ENCODE measurements at regions not wholly inside any gene's neighbourhood (a gene's known extent, or its start where the extent isn't known, plus 50 kb on each side); places are given as distances from the start of the nearest gene placed in this dataset.

- no peak for DNase-seq (ENCODE audit: low spot score)
Observed at GRCh38 chr2:235170016-235170415, 218.2 kb downstream of the SH3BP4 start.

GRCh38 chr2:235170536-235171521 is 219.0 kb downstream of the SH3BP4 start:
- DNase-seq (ENCODE audit: low spot score): peak; percentile 70

- DNase-seq (ENCODE audit: low spot score): peak; percentile 14
Observed at GRCh38 chr2:235171550-235172031, 219.8 kb downstream of the SH3BP4 start.

- no peak for DNase-seq (ENCODE audit: low spot score)
Observed at GRCh38 chr2:235180642-235181041, 228.8 kb downstream of the SH3BP4 start.

- DNase-seq (ENCODE audit: low spot score): no peak
Observed at GRCh38 chr2:235183786-235184185, 232.0 kb downstream of the SH3BP4 start.

- DNase-seq (ENCODE audit: low spot score): no peak
Observed at GRCh38 chr2:235187806-235188205, 236.0 kb downstream of the SH3BP4 start.

GRCh38 chr2:235191486-235191885 is 239.7 kb downstream of the SH3BP4 start:
- no peak for DNase-seq (ENCODE audit: low spot score)

- DNase-seq (ENCODE audit: low spot score): peak; percentile 31
Observed at GRCh38 chr2:235191978-235192377, 240.2 kb downstream of the SH3BP4 start.

GRCh38 chr2:235194351-235194750 is 242.5 kb downstream of the SH3BP4 start:
- no peak for DNase-seq (ENCODE audit: low spot score)

GRCh38 chr2:235194836-235195235 is 243.0 kb downstream of the SH3BP4 start:
- DNase-seq (ENCODE audit: low spot score): no peak

GRCh38 chr2:235195921-235196320 is 244.1 kb downstream of the SH3BP4 start:
- DNase-seq (ENCODE audit: low spot score): no peak

GRCh38 chr2:235199128-235199527 is 247.3 kb downstream of the SH3BP4 start:
- DNase-seq (ENCODE audit: low spot score): no peak

GRCh38 chr2:235200216-235200615 is 248.4 kb downstream of the SH3BP4 start:
- DNase-seq (ENCODE audit: low spot score): no peak

GRCh38 chr2:235201756-235202155 is 249.9 kb downstream of the SH3BP4 start:
- DNase-seq (ENCODE audit: low spot score): no peak

- no peak for DNase-seq (ENCODE audit: low spot score)
Observed at GRCh38 chr2:235204948-235205347, 253.1 kb downstream of the SH3BP4 start.

GRCh38 chr2:235206399-235206798 is 254.6 kb downstream of the SH3BP4 start:
- no peak for DNase-seq (ENCODE audit: low spot score)

- DNase-seq (ENCODE audit: low spot score): no peak
Observed at GRCh38 chr2:235206980-235207579, 255.3 kb downstream of the SH3BP4 start.

- DNase-seq (ENCODE audit: low spot score): no peak
Observed at GRCh38 chr2:235211056-235211455, 259.2 kb downstream of the SH3BP4 start.

GRCh38 chr2:235212501-235213158 is 260.8 kb downstream of the SH3BP4 start:
- no peak for DNase-seq (ENCODE audit: low spot score)

GRCh38 chr2:235215248-235215647 is 263.4 kb downstream of the SH3BP4 start:
- no peak for DNase-seq (ENCODE audit: low spot score)

- DNase-seq (ENCODE audit: low spot score): no peak
Observed at GRCh38 chr2:235216901-235217300, 265.1 kb downstream of the SH3BP4 start.

GRCh38 chr2:235217846-235218245 is 266.0 kb downstream of the SH3BP4 start:
- no peak for DNase-seq (ENCODE audit: low spot score)

Measured in mucosa of gallbladder (tissue), 1 donor.